ENCODE measurements at regions not wholly inside any gene's neighbourhood (a gene's known extent, or its start where the extent isn't known, plus 50 kb on each side); places are given as distances from the start of the nearest gene placed in this dataset.

DNA sequence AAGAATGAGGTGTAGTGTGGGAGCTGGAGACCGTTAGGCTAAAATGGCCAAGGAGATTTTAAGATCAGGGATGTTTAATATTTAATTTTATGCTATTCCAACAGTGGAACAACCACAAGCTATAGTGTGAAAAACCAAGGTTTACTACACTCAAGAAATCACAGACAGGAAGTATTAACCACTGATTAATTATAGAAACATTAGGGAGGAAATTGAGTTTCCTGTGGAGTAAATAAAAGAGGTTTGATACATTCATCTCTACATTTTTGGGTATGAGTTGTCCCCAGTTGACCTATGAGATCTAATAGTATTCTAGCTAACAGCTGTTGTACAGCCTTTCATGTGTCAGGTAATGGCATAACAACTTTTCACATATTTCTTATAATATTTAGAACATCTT, 103.7 kb upstream of the MPDZ start:
- TF ChIP-seq RAD21 (IDR thresholded peaks at IDR 0.05; ENCODE audit: low read depth) = no peak
- TF ChIP-seq ZBTB7A (IDR thresholded peaks at IDR 0.05; ENCODE audit: low read depth) = no peak
- TF ChIP-seq CREB1 (IDR thresholded peaks at IDR 0.05; ENCODE audit: low read depth) = no peak
- no peak for TF ChIP-seq YY1 (IDR thresholded peaks at IDR 0.05; ENCODE audit: low read depth)

DNA sequence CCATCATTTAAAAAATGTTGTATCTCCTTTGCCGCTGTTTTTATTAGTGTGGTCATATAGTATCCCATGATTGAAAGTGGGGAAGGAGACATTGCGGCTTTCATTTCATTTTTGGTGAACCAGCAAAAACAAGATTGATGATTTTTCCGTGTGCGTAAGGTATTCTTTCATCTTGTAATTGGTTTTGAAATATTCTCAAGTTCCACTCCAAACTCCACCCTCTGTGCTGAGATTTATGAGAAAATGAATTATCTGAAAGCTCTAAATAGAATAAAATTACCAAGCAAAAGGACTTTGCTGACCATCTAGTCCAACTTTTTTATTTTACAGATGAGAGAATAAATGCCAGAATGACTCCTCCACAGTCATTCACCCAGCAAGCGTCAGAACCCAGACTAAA, 103.1 kb upstream of the MPDZ start:
- no peak for TF ChIP-seq CEBPB (IDR thresholded peaks at IDR 0.05)

DNA sequence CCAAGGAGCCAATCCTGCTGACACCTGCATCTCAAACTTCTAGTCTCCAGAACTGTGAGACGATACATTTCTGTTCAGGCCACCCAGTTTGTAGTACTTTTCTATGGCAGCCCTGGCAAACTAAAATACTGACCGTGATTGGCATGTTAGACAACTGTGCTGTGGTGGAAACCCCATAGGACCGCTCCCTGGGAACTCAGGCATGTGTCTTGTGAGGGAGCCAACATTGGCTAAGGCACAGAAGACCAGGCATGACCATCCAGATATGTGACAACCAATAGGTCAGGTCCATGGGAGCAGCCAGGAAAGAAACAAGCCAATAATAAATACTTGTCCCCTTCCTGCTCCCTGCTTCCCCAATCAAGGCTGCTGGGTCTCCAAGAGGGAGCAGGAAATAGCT, 101.4 kb upstream of the MPDZ start:
- TF ChIP-seq NFIC (IDR thresholded peaks at IDR 0.05) (no peak), TCF12 (IDR thresholded peaks at IDR 0.05; ENCODE audit: low read depth) (no peak)

DNA sequence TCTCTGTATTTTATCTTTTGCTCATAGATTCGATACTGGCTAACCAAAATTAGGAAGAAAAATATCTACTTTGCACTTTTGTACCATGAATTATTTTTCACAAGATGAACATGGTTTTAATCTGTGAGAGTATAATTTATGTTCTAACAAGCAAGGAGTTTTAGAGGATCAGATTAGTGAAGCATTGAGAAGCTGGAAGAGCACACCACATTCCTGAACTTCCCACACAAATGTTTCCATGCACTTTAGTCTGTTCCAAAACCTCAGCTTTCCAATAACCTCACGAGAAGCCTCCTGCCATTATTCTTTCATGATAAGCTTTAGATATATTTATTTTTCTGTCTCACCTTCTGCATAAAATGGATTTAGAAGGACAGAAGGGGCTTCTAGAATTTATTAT, 98.7 kb upstream of the MPDZ start:
- TF ChIP-seq YY1 (IDR thresholded peaks at IDR 0.05; ENCODE audit: low read depth) = no peak
- no peak for TF ChIP-seq TEAD4 (IDR thresholded peaks at IDR 0.05)
- TF ChIP-seq, protein P1, sequence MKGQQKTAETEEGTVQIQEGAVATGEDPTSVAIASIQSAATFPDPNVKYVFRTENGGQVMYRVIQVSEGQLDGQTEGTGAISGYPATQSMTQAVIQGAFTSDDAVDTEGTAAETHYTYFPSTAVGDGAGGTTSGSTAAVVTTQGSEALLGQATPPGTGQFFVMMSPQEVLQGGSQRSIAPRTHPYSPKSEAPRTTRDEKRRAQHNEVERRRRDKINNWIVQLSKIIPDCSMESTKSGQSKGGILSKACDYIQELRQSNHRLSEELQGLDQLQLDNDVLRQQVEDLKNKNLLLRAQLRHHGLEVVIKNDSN (IDR thresholded peaks at IDR 0.05) = no peak
- TF ChIP-seq TCF12 (IDR thresholded peaks at IDR 0.05; ENCODE audit: low read depth) = no peak

DNA sequence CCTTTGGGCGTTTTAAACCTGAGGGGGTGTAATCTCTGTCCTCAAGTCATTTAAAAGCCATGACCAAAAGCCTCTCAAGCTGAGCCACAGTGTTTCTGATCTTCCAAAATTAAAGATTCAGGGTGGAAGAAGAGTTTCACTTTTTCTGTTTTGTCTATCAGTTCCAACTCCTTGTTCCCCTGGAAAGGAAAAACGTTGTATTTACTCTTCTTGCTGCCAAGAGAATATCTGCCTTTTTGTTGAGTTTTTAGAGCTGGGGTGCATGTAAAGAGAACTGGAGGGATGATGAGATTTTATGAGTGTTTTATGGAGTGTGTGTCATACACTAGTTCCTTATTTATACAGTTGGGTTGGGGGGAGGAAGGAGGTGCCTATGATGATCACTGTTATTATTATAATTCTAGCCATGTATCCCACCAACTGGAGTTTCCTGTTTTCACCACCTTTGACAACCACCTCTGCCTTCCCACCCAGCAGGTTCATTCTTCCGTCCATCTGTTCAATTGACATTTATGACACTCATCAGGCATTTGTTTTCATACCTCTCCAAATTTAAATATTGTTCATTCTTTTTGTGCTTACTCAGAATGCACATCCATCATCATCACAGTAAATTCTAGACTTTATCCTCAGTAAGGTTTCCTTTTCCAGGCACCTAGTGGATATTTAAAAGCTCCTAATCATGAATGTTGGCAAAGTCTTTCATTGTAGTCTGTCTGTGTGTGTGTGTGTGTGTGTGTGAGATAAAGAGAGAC, 97.9 kb upstream of the MPDZ start:
- no peak for TF ChIP-seq EP300 (IDR thresholded peaks at IDR 0.05; ENCODE audit: borderline replicate concordance)
- TF ChIP-seq FOXM1 (IDR thresholded peaks at IDR 0.05; ENCODE audit: borderline replicate concordance, low read depth) = no peak
- no peak for TF ChIP-seq EGR1 (IDR thresholded peaks at IDR 0.05)
- TF ChIP-seq TCF12 (IDR thresholded peaks at IDR 0.05; ENCODE audit: low read depth) = no peak
- no peak for TF ChIP-seq ZBTB7A (IDR thresholded peaks at IDR 0.05; ENCODE audit: low read depth)
- no peak for TF ChIP-seq NFIC (IDR thresholded peaks at IDR 0.05)
- TF ChIP-seq, protein P1 (IDR thresholded peaks at IDR 0.05) = no peak

DNA sequence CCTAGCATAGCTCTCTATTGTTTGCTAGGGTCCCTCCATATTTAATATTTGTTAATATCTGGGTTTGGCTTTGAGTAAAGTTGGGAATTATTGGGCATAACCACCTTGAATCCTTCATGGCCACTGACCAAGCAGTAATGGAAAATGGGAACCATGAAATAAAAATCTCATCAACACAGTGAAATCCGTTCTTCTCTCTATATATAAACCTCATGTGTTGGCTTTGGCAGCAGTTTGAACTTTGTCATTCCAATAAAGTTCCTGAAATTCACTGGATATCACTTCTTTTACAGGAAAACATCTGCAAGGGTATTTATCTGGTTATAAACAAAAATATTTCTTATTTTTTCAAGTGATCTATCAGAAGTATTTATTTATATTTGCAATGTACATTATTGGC, 93.0 kb upstream of the MPDZ start:
- TF ChIP-seq TCF12 (IDR thresholded peaks at IDR 0.05; ENCODE audit: low read depth) = no peak
- TF ChIP-seq TEAD4 (IDR thresholded peaks at IDR 0.05) = no peak
- TF ChIP-seq EGR1 (IDR thresholded peaks at IDR 0.05) = no peak
- TF ChIP-seq, protein P2, sequence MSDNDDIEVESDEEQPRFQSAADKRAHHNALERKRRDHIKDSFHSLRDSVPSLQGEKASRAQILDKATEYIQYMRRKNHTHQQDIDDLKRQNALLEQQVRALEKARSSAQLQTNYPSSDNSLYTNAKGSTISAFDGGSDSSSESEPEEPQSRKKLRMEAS (IDR thresholded peaks at IDR 0.05) = no peak
- TF ChIP-seq CREB1 (IDR thresholded peaks at IDR 0.05; ENCODE audit: low read depth) = no peak
- TF ChIP-seq RAD21 (IDR thresholded peaks at IDR 0.05; ENCODE audit: low read depth) = no peak
- no peak for TF ChIP-seq CEBPB (IDR thresholded peaks at IDR 0.05)
- no peak for TF ChIP-seq TAF1 (IDR thresholded peaks at IDR 0.05; ENCODE audit: low read depth)

DNA sequence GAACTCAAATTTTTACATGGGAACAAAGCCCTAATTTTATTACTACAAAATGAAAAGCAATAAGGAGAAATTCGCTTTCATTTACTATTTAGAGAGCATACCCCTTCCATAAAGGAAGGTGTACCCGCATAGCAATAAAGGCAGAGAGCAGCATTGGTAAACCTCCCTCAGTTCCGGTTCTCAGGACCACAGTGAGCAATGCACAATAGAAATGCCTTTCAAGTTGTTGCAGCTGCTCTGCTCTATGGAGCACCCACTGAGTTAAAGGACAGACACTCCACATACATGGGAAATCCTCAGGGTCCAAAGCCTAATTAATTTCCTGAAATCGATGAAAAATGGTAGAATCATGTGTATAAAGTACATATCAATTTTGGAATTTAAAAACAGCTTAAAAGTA, 89.9 kb upstream of the MPDZ start:
- TF ChIP-seq, protein P3, sequence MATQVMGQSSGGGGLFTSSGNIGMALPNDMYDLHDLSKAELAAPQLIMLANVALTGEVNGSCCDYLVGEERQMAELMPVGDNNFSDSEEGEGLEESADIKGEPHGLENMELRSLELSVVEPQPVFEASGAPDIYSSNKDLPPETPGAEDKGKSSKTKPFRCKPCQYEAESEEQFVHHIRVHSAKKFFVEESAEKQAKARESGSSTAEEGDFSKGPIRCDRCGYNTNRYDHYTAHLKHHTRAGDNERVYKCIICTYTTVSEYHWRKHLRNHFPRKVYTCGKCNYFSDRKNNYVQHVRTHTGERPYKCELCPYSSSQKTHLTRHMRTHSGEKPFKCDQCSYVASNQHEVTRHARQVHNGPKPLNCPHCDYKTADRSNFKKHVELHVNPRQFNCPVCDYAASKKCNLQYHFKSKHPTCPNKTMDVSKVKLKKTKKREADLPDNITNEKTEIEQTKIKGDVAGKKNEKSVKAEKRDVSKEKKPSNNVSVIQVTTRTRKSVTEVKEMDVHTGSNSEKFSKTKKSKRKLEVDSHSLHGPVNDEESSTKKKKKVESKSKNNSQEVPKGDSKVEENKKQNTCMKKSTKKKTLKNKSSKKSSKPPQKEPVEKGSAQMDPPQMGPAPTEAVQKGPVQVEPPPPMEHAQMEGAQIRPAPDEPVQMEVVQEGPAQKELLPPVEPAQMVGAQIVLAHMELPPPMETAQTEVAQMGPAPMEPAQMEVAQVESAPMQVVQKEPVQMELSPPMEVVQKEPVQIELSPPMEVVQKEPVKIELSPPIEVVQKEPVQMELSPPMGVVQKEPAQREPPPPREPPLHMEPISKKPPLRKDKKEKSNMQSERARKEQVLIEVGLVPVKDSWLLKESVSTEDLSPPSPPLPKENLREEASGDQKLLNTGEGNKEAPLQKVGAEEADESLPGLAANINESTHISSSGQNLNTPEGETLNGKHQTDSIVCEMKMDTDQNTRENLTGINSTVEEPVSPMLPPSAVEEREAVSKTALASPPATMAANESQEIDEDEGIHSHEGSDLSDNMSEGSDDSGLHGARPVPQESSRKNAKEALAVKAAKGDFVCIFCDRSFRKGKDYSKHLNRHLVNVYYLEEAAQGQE (IDR thresholded peaks at IDR 0.05; ENCODE audit: low read depth) = no peak
- TF ChIP-seq TEAD4 (IDR thresholded peaks at IDR 0.05) (no peak), TAF1 (IDR thresholded peaks at IDR 0.05; ENCODE audit: low read depth) (no peak), ZBTB7A (IDR thresholded peaks at IDR 0.05; ENCODE audit: low read depth) (no peak), CEBPB (IDR thresholded peaks at IDR 0.05) (no peak), EGR1 (IDR thresholded peaks at IDR 0.05) (no peak), RAD21 (IDR thresholded peaks at IDR 0.05; ENCODE audit: low read depth) (no peak), NFIC (IDR thresholded peaks at IDR 0.05) (no peak), YY1 (IDR thresholded peaks at IDR 0.05; ENCODE audit: low read depth) (no peak), EP300 (IDR thresholded peaks at IDR 0.05; ENCODE audit: borderline replicate concordance) (no peak), CREB1 (IDR thresholded peaks at IDR 0.05; ENCODE audit: low read depth) (no peak), TCF12 (IDR thresholded peaks at IDR 0.05; ENCODE audit: low read depth) (no peak), FOXM1 (IDR thresholded peaks at IDR 0.05; ENCODE audit: borderline replicate concordance, low read depth) (no peak)
- TF ChIP-seq, protein P2 (IDR thresholded peaks at IDR 0.05) = no peak
- TF ChIP-seq, protein P1 (IDR thresholded peaks at IDR 0.05) = no peak

DNA sequence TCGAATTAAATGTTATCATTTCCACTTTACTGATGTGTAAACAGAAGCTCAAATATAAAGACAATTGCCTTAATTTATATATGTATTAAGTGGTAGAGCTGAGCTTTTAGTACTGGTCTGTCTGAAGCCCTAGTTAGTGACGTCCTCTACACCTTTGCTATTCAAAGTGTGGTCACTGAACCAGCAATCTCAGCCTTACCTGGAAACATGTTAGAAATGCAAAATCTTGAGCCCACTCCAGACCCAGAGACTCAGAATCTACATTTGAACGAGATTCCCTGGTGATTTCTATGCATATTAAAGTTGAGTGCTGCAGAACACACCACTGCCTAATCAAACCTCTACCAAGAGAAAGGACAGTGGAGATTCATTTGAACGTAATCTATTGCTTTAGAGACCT, 88.3 kb upstream of the MPDZ start:
- no peak for TF ChIP-seq TAF1 (IDR thresholded peaks at IDR 0.05; ENCODE audit: low read depth)
- TF ChIP-seq EP300 (IDR thresholded peaks at IDR 0.05; ENCODE audit: borderline replicate concordance) = no peak
- TF ChIP-seq, protein P2 (IDR thresholded peaks at IDR 0.05) = no peak
- TF ChIP-seq, protein P1 (IDR thresholded peaks at IDR 0.05) = no peak
- TF ChIP-seq, protein P3 (IDR thresholded peaks at IDR 0.05; ENCODE audit: low read depth) = no peak
- TF ChIP-seq NFIC (IDR thresholded peaks at IDR 0.05) = no peak
- TF ChIP-seq ZBTB7A (IDR thresholded peaks at IDR 0.05; ENCODE audit: low read depth) = no peak
- no peak for TF ChIP-seq TCF12 (IDR thresholded peaks at IDR 0.05; ENCODE audit: low read depth)
- no peak for TF ChIP-seq CREB1 (IDR thresholded peaks at IDR 0.05; ENCODE audit: low read depth)
- TF ChIP-seq EGR1 (IDR thresholded peaks at IDR 0.05) = no peak
- no peak for TF ChIP-seq RAD21 (IDR thresholded peaks at IDR 0.05; ENCODE audit: low read depth)
